ENCODE measurements at regions not wholly inside any gene's neighbourhood (a gene's known extent, or its start where the extent isn't known, plus 50 kb on each side); places are given as distances from the start of the nearest gene placed in this dataset.

DNA sequence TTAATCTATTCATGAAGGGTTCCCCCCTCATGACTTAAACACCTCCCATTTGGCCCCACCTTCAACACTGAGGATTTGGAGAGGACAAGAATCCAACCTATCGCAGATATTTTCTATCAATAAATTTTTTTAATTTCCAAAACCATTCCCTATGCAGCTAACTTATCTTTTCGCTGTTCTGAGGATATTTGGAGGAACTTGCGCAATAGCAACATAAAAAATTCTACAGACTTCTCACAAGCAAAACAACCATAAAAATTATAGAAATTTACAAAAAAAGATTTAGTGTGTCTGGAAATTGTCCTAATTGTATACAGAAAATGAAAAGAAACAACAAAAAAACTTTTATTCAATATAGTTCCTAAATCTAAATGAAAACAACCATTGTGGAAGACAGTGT is 1472.7 kb upstream of the ZEB2 start:
- no peak overlapping the region for H3K27ac ChIP-seq
- no peak for TF ChIP-seq POLR2A (IDR thresholded peaks at IDR 0.05)
- no peak for TF ChIP-seq EP300 (IDR thresholded peaks at IDR 0.05)
- TF ChIP-seq, protein P1, sequence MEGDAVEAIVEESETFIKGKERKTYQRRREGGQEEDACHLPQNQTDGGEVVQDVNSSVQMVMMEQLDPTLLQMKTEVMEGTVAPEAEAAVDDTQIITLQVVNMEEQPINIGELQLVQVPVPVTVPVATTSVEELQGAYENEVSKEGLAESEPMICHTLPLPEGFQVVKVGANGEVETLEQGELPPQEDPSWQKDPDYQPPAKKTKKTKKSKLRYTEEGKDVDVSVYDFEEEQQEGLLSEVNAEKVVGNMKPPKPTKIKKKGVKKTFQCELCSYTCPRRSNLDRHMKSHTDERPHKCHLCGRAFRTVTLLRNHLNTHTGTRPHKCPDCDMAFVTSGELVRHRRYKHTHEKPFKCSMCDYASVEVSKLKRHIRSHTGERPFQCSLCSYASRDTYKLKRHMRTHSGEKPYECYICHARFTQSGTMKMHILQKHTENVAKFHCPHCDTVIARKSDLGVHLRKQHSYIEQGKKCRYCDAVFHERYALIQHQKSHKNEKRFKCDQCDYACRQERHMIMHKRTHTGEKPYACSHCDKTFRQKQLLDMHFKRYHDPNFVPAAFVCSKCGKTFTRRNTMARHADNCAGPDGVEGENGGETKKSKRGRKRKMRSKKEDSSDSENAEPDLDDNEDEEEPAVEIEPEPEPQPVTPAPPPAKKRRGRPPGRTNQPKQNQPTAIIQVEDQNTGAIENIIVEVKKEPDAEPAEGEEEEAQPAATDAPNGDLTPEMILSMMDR (IDR thresholded peaks at IDR 0.05): no peak
- no peak for TF ChIP-seq POLR2AphosphoS5 (IDR thresholded peaks at IDR 0.05)
- 97% methylated on average over 3 of the region's 3 CpGs for WGBS

DNA sequence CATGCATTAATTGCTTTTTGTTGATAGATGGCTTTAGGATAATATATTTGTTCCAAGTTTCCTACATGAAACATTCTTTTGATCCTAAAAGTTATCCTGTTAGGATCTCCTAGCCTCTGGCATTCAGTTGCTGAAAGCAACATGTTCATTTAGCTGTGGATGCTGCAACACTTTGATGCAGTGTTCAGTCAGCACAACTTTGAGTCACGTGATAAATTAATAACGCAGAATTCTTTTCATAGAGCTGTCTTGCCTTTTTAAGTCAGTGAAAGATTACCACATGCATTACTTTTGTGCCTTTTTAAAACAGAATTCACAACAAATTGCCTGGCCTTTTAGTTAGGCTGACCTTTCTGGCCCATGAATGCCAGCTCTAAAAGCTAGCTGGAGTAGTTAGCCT is 1467.9 kb upstream of the ZEB2 start:
- no peak overlapping the region for H3K4me3 ChIP-seq
- no peaks in the 10 kb centered on the region for H3K4me1 ChIP-seq
- DNase-seq (ENCODE audit: low spot score in 2 of 2): no peak
- H3K36me3 ChIP-seq: no peaks in the 10 kb centered on the region
- no peaks in the 10 kb centered on the region for H3K9me3 ChIP-seq
- H3K27me3 ChIP-seq: no peaks in the 10 kb centered on the region
- TF ChIP-seq POLR2A (IDR thresholded peaks at IDR 0.05) (no peak), EP300 (IDR thresholded peaks at IDR 0.05) (no peak), POLR2AphosphoS5 (IDR thresholded peaks at IDR 0.05) (no peak)
- TF ChIP-seq, protein P1 (IDR thresholded peaks at IDR 0.05): no peak
- WGBS: 48% methylated on average over 2 of the region's 2 CpGs
- H3K27ac ChIP-seq: no peak overlapping the region

More for the DNA sequence above, 1472.7 kb upstream of the ZEB2 start:
- peaks cover 9% of the 10 kb centered on the region for H3K9me3 ChIP-seq
- no peaks in the 10 kb centered on the region for H3K27me3 ChIP-seq
- H3K4me1 ChIP-seq: no peaks in the 10 kb centered on the region
- no peaks in the 10 kb centered on the region for H3K36me3 ChIP-seq
- no peak overlapping the region for H3K4me3 ChIP-seq
- DNase-seq (ENCODE audit: low spot score in 2 of 2): no peak

DNA sequence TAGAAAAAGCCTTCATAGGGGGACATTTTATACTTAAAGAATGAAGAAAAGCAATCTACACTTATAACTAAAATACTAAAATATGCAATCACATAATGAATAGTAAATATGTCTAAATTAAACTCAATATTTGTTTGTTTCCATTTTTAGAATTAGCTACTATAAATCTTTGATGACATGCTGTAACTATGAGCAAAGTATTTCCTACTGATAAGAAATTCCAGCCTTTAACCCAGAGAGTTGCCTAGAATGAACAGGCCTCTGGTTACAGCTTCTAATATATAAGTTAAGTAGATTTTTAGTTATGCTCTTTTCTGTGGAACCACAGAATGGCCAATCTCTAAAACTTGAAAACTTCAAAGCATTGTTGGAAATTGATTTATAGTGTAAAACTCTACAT is 1465.6 kb upstream of the ZEB2 start:
- no peak for DNase-seq (ENCODE audit: low spot score in 2 of 2)
- no peak overlapping the region for H3K27ac ChIP-seq
- H3K27me3 ChIP-seq: no peaks in the 10 kb centered on the region
- H3K9me3 ChIP-seq: no peaks in the 10 kb centered on the region
- TF ChIP-seq POLR2A (IDR thresholded peaks at IDR 0.05) (no peak), POLR2AphosphoS5 (IDR thresholded peaks at IDR 0.05) (no peak), EP300 (IDR thresholded peaks at IDR 0.05) (no peak)
- TF ChIP-seq, protein P1 (IDR thresholded peaks at IDR 0.05): no peak
- no peaks in the 10 kb centered on the region for H3K4me1 ChIP-seq
- H3K4me3 ChIP-seq: no peak overlapping the region
- no peaks in the 10 kb centered on the region for H3K36me3 ChIP-seq

DNA sequence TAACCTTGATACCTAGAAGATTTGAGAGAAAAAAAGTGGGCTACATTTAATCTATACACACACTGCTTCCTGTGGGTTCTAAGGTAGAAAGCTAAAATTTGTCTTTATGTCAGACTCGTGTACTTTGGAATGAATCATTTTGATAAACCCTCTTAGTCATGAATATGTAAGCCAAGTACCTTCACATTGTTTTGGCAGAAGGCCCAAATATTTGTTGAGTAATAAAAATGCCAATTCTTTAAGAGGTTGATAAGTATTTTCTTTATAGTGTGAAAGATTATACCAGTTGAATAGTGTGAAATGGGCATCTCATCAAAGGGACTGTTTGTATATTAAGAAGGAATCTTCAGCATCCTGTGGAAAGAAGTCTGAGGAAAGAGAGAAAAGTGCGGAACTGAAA is 1464.7 kb upstream of the ZEB2 start:
- DNase-seq (ENCODE audit: low spot score in 2 of 2): no peak
- Histone ChIP-seq H3K4me1 (no peaks in the 10 kb centered on the region), H3K36me3 (no peaks in the 10 kb centered on the region), H3K9me3 (no peaks in the 10 kb centered on the region), H3K27me3 (no peaks in the 10 kb centered on the region), H3K4me3 (no peak overlapping the region), H3K27ac (no peak overlapping the region)
- no peak for TF ChIP-seq POLR2A (IDR thresholded peaks at IDR 0.05)
- TF ChIP-seq POLR2AphosphoS5 (IDR thresholded peaks at IDR 0.05): no peak
- TF ChIP-seq EP300 (IDR thresholded peaks at IDR 0.05): no peak
- TF ChIP-seq, protein P1 (IDR thresholded peaks at IDR 0.05): no peak
- WGBS: 51% methylated on average over 2 of the region's 2 CpGs

DNA sequence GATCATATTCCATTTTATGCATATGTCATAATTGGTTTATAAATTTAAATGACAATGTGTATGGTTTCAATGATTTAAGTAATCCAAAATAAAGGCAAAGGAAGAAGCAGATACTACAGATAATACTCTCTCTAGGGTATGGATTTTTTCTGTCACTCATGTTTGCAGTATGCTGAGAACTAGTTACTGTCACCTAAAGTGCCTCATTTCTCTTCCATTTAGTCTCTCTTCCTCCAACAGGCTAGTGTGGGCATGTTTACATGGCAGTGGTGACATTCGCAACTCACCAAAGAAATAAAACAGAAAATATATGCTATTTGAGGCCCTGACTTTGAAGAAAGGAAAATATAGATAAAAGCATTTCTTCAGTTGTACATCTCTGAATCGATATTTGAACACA is 1460.4 kb upstream of the ZEB2 start:
- TF ChIP-seq POLR2AphosphoS5 (IDR thresholded peaks at IDR 0.05): no peak
- TF ChIP-seq POLR2A (IDR thresholded peaks at IDR 0.05): no peak
- no peak for TF ChIP-seq EP300 (IDR thresholded peaks at IDR 0.05)
- TF ChIP-seq, protein P1 (IDR thresholded peaks at IDR 0.05): no peak
- Histone ChIP-seq H3K27ac (no peak overlapping the region), H3K4me3 (no peak overlapping the region), H3K4me1 (no peaks in the 10 kb centered on the region), H3K27me3 (no peaks in the 10 kb centered on the region), H3K36me3 (no peaks in the 10 kb centered on the region), H3K9me3 (no peaks in the 10 kb centered on the region)
- 85% methylated on average over 2 of the region's 2 CpGs for WGBS
- DNase-seq (ENCODE audit: low spot score in 2 of 2): no peak

Measured in suprapubic skin (tissue), 4 donors.